C4-2B (cell line): ENCODE measurements at regions not wholly inside any gene's neighbourhood (a gene's known extent, or its start where the extent isn't known, plus 50 kb on each side); places are given as distances from the start of the nearest gene placed in this dataset.
"Not testable (repeated sequence)": the region's sequence is repeated elsewhere in the genome, so short reads cannot be mapped to it uniquely, and the experiment has no call there.

ENCODE experiments used
- ZFX ChIP-seq: fragments of 450-650 bp; IDR thresholded peaks from 2 replicates; pipeline ENCODE4 v1.6.1; 2017
- TF ChIP-seq, protein P1 (sequence below): fragments of 450-650 bp; conservative IDR thresholded peaks from 2 replicates; pipeline ENCODE4 v1.5.1; 2017; ENCODE audit warnings: mild to moderate bottlenecking

DNA sequence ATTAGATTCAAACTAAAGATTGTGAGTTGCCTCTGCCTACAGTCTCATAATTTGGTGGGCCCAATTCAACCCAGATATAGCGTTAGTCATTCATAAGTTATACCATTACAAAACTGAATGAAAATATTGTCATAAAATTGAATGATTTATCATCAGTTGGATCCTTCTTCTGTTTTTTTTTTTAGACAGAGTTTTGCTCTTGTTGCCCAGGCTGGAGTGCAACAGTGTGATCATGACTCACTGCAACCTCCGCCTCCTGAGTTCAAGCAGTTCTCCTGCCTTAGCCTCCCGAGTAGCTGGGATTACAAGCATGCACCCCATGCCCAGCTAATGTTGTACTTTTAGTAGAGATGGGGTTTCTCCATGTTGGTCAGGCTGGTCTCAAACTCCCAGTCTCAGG lies 157.2 kb upstream of the PTBP2 start:
- TF ChIP-seq, protein P1, sequence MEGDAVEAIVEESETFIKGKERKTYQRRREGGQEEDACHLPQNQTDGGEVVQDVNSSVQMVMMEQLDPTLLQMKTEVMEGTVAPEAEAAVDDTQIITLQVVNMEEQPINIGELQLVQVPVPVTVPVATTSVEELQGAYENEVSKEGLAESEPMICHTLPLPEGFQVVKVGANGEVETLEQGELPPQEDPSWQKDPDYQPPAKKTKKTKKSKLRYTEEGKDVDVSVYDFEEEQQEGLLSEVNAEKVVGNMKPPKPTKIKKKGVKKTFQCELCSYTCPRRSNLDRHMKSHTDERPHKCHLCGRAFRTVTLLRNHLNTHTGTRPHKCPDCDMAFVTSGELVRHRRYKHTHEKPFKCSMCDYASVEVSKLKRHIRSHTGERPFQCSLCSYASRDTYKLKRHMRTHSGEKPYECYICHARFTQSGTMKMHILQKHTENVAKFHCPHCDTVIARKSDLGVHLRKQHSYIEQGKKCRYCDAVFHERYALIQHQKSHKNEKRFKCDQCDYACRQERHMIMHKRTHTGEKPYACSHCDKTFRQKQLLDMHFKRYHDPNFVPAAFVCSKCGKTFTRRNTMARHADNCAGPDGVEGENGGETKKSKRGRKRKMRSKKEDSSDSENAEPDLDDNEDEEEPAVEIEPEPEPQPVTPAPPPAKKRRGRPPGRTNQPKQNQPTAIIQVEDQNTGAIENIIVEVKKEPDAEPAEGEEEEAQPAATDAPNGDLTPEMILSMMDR: not testable (repeated sequence)
- TF ChIP-seq ZFX: not testable (repeated sequence)
